SK-MEL-5 (cell line): ENCODE measurements at regions not wholly inside any gene's neighbourhood (a gene's known extent, or its start where the extent isn't known, plus 50 kb on each side); places are given as distances from the start of the nearest gene placed in this dataset.
"Not testable (repeated sequence)": the region's sequence is repeated elsewhere in the genome, so short reads cannot be mapped to it uniquely, and the experiment has no call there.

Source experiments
- DNase-seq: peaks from one replicate; pipeline ENCODE4 v3.0.0-alpha.2; 2016; ENCODE audit warnings: low read depth, low spot score
- in situ Hi-C: cut with HindIII; loops from 2 replicates; pipeline ENCODE4 v1.10.0; 2016; ENCODE audit warnings: low sequenced_read_pairs, high pct_unique_total_duplicates, low pct_unique_long_range_greater_than_20kb

DNA sequence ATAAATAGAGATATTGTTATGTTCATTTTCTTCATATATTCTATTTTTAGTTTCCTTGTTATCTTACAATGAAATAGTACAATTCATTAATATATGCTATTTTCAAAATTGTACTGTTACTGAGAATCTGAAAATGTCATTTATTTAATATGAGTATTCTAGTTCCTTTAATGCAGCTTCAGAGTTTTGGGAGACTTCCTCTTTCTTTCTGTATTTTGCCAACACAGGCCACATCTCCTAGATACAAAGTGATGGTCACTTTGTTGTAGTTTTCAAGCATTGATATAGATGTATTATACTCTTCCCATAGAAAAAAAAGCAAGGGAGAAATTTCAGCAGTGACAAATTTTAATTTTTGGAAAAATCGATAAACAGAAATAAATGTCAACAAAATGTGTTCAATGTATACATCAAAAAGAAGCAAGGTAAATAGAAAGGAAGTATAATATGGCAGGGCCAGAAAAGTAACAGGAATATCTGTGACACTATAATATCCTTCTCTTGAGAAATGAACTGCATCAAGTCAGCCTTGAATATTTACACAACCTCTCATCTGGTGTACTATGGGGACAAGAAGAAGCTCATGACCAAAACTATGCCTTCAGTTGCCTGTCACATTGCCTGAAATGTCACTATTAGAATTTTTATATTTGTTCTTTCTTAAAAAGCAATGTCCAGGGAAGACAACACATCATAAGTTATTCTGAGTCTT, 396.0 kb downstream of the TBC1D32 start:
- in situ Hi-C loops = no loop called here
- DNase-seq = no peak

DNA sequence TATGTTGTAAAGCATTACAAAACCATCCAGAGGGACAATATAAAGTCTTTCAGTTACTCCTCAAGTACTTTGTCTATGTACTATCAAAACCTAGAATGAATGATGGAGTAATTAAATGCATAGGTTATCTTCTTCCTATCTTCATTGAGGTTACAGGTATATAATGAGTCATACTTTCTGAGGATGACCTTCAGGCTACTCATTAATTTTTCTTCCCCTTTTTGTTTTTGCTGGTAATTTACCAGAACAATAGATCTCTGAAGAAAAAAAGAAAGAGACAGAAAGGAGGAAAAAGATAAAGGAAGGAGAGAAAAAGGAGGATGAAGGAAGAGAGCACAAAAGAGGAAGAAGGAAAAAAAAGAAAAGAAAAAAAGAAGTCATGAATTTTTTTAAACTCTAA, 398.4 kb downstream of the TBC1D32 start:
- no peak for DNase-seq
- in situ Hi-C loops = no loop called here

DNA sequence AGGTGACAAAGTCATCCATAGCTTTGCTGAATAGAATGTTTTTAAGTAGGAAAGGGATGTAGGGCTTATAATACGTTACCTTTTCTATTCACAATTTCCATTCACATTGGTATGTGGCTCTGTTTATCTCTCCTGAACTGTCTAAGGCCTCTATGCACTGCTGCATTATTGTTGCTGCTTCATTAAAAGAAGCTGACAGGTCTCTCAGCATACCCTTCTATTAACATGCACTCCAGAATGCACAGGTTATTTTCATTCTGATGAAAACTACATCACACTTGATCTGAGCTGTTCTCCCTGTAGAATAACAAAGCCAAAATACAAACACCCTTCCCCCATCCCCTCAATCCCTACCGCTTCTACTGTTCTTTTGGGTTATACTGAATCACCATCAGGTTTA, 399.3 kb downstream of the TBC1D32 start:
- DNase-seq = no peak
- in situ Hi-C loops = no loop called here

DNA sequence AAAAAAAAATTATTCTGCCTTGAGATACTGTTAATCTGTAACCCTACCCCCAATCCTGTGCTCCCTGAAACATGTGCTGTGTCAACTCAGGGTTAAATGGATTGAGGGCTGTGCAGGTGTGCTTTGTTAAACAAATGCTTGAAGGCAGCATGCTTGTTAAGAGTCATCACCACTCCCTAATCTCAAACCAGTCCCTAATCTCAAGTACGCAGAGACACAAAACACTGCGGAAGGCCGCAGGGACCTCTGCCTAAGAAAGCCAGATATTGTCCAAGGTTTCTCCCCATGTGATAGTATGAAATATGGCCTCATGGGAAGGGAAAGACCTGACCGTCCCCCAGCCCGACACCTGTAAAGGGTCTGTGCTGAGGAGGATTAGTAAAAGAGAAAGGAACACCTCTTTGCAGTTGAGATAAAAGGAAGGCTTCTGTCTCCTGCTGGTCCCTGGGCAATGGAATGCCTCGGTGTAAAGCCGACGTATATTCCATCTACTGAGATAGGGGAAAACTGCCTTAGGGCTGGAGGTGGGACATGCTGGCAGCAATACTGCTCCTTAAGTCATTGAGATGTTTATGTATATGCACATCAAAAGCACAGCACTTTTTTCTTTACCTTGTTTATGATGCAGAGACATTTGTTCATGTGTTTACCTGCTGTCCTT, 402.6 kb downstream of the TBC1D32 start:
- DNase-seq, in situ Hi-C loops: not testable (repeated sequence)

DNA sequence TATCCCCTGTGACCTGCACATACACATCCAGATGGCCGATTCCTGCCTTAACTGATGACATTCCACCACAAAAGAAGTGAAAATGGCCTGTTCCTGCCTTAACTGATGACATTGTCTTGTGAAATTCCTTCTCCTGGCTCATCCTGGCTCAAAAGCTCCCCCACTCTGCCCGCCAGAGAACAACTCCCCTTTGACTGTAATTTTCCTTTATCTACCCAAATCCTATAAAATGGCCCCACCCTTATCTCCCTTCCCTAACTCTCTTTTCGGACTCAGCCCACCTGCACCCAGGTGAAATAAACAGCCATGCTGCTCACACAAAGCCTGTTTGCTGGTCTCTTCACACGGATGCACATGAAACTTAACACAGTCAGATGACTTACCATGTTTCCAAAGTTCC, 403.8 kb downstream of the TBC1D32 start:
- in situ Hi-C loops, DNase-seq: not testable (repeated sequence)

DNA sequence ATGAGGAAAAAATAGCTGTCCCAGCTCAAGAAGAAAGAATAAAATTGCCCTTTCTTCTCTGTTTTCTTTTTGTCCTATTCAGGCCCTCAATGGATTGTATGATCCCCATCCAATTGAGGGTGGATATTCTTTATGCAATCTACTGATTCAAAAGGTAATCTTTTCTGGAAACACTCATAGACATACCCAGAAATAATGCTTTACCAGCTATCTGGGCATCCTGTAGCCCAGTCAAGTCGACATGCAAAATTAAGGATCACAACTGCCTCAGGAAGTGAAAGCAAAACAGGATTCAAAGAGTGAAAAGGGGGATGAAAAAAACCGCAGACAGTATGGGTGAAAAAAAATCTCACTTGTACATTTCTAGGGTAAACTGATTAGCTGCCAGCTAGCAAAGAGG, 410.1 kb downstream of the TBC1D32 start:
- DNase-seq = no peak
- in situ Hi-C loops = no loop called here

DNA sequence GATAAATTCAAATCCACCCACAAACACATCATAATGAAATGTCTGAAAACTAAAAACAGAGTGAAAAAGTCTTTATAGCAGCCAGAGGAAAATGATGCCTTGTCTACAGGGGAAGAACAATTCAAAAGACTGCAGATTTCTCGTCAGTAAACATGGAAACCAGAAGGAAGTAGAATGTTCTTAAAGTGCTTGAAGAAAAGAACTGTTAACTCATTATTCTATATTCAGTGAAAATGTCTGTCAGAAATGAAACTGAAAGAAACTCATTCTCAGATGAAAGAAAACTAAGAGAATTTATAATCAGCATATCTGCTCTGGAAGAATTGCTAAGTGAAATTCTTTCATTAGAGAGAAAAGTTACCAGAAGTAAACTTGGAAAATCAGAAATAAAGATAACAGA, 416.1 kb downstream of the TBC1D32 start:
- no peak for DNase-seq
- in situ Hi-C loops = no loop called here

DNA sequence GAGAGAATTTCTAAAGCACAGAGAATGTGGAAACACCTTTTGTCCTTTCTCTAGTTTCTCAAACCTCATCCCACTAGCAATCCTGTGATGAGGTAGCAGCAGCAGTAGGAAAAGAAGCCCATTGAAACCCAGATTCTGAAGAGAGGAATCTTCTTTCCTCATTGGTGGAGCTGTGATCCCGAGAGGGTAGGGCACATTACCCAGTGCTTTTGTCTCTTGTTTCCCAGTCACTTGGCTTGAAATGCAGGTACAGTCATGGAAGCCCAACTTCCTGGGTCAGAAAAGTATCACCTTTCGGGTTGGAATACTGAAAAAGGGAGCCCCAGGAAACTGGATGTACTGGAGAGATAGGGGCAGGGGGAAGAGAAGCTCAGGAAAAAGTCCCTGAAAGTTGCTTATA, 417.4 kb downstream of the TBC1D32 start:
- no peak for DNase-seq
- in situ Hi-C loops = no loop called here

DNA sequence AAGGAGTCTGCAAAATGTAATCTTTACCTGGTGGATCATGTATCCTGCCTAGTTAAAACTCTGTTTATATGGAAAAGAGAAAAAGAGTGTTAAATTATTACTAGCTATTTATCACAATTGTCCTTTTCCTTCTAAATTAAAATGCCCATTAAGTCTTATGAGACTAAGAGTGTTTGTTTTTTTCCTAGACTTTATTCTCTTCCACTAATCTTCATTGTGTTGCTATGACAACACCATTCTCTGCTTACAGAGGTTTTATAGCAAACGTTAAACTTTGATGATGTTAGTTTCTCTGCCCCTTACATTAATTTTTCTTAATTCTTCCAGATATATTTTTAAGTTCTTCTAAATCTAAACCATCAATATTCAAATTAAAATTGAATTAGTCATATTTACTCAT, 420.8 kb downstream of the TBC1D32 start:
- in situ Hi-C loops = no loop called here
- DNase-seq = no peak

DNA sequence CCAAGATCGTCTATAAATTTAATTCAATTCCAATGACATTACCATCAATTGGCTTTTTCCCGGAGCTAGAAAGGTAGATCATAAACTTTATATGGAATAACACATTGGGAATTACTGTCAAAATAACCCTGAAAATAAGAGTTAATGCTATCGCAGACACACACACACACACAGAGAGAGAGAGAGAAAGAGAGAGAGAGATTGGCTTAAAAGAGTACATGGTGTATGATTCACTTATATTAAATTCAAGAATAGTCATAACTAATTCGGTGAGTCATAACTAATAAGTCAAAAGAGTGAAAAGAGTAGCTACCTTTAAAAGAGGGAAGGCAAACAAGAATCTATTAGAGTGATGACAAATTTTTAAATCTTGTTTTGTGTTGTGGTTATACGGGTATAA, 425.5 kb downstream of the TBC1D32 start:
- in situ Hi-C loops = no loop called here
- no peak for DNase-seq

DNA sequence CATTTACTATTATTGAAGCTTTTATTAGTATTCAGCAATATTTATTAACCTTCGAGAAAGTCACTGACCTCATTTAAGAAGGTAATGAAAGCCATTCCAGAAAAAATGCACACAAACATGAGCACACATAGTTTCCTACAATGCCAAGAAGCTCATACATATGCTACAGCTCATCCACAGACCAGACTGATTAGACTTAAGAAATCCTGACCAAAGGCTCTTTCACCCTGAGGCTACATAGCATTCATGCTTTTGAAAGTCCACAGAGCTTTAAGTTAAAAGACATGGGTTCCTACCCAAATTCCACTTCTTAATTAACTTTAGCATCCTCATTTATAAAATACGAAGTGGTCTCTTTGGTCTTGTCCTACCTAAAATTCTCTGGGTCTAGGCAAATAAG, 430.4 kb downstream of the TBC1D32 start:
- in situ Hi-C loops = no loop called here
- DNase-seq = no peak

DNA sequence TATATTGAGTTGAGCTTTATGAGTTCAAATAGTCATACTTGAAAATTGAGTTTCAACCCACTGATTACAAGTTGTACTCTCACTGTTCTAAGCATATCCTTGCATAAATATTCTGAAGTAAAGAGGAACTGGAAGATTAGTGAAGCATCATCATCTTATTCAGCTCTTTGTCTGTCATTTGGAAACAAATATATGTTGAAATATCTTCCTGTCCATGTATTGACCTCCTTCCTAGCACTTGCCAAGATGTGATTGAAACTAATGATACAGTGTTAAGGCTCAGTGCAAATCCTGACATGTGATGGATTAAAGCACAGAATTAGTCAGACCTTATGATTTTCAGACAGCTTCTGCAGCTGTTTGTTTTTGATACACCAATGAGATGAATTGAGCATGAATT, 434.3 kb downstream of the TBC1D32 start:
- in situ Hi-C loops = no loop called here
- DNase-seq = no peak

DNA sequence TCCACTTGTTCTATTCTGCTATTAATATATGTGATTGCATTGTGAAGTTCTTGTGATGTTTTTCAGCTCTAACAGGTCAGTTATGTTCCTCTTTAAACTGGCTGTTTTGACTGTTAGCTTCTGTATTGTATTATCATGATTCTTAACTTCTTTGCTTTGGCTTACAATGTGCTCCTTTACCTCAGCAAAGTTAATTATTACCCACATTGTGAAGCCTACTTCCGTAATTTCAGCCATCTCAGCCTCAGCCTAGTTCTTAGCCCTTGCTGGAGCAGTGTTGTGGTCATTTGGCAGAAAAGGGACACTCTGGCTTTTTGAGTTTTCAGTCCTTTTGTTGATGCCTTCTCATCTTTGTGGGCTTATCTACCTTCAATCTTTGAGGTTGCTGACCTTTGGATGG, 440.2 kb downstream of the TBC1D32 start:
- in situ Hi-C loops = no loop called here
- DNase-seq = no peak

DNA sequence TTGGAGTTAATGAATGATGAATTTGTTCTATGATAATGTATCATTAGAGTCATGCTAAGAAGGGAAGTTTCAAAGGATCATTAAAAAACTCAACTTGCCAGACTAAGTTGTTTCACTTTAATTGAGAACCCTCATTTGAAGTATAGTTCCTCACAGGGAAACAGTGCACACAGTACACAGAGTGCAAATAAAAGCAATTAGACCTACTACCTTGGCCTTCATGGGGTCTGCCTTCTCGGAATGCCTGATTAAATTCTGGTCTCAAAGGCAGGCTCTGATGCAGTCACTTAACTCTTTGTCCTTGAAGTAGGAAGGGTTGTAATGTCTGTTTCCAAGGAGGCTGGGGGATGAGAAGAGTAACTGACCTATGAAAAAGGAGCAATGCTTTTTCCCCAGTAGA, 457.3 kb downstream of the TBC1D32 start:
- no peak for DNase-seq
- in situ Hi-C loops = no loop called here

DNA sequence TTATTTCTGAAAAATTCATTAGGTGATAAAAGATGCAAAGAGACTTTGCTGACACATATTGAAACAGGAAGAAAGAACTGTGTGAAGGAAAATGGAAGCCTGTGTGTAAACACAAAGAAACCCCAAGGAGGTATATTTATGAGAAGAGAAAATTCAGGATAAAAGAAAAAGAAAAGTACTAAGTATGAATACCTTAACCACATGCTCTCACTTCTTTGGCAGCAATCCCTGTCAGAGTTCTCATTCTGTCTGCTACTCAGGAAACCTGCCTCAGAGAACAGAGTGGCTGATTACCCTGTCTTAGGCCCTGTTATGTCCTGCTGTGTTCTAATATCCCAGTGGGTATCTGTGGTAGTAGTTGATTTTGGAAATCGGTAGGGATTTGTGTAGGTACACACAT, 457.9 kb downstream of the TBC1D32 start:
- DNase-seq = no peak

DNA sequence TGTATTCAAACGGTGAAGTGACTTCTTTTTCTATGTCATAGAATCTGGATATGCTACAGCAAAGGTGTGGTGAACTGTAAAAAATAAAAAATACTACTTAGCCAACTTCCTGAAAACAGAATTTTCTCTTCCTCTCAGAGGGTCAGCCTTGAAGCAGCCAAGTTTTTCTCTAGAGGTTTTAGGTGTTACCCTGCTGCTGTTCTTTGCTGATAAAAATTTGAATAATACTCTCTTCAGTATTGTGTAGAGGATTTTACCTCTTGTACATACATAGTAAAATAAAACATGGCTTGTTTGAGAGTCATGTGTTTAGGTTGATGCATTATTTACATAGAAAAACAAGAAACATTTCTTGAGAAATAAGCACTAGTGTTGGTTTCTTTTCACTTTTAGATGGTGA, 458.4 kb downstream of the TBC1D32 start:
- in situ Hi-C loops = no loop called here
- DNase-seq = no peak

More for the DNA sequence above, 457.9 kb downstream of the TBC1D32 start:
- in situ Hi-C loops = no loop called here

DNA sequence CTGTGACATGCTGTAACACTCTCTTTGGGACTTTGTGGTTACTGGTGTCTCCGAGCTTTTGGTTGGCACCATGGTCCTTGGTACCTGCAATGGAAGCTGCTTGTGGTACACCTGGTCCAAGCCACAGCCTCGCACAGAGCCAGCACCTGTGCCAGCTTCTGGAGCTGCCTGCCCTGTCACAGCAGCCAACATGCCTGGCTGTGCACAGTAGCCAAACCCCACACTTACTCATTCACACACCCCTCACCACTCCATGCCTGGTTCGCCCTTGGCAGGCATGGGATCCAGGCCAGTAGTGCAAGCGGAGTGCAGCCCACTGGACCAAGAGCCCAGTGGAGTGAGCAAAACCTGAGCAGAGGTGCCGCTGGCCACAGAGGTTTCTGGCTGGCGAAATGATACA, 459.9 kb downstream of the TBC1D32 start:
- no peak for DNase-seq
- in situ Hi-C loops = no loop called here

DNA sequence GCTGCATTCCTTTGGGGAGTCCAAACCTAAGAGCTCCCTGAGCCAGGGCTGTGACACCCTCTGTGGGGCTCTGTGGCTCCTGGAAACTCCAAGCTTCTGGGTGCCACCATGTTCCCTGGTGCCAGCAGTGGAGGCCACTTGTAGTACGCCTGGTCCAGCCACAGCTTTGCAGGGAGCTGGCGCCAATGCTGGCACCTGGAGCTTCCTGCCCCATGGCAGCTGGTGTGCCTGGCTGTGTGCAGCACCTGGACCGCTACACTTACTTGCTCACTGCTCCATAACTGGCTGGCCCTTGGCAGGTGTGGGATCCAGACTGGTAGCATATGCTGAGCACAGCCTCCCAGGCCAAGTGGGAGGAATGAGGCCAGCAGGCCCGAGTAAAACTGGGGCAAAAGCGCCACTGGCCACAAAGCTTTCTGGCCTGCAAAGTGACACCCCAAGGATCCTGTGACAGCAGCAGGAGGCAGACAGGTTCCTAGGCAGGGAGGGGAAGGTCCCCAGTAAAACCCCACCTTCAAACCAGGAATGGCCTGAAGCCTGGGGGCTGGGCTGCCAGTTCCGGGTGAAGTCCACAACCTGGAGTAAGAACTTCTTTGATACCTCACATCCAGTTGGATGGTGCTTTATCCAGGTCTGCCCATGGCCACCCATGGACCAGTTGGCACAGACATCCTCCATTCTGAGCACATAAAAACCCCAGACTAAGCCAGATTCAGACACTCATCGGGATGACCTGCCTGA, 461.0 kb downstream of the TBC1D32 start:
- no peak for DNase-seq
- in situ Hi-C loops = no loop called here

DNA sequence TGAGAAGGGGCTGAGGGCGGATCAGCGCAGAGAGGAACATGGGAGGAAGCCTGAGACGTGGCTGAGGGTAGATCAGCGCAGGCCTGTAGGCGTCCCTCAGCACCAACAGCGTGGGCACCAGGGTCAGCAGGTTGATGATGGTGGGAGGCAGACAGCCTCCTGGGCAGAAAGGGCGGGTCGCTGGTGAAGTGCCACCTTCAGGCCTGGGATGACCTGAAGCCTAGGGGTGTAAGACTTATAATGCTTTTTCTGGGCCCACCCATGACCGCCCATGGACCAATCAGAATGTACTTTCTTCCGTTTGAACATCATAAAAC, 462.1 kb downstream of the TBC1D32 start:
- in situ Hi-C loops = no loop called here
- no peak for DNase-seq
